ENCODE measurements at regions not wholly inside any gene's neighbourhood (a gene's known extent, or its start where the extent isn't known, plus 50 kb on each side); places are given as distances from the start of the nearest gene placed in this dataset.

DNA sequence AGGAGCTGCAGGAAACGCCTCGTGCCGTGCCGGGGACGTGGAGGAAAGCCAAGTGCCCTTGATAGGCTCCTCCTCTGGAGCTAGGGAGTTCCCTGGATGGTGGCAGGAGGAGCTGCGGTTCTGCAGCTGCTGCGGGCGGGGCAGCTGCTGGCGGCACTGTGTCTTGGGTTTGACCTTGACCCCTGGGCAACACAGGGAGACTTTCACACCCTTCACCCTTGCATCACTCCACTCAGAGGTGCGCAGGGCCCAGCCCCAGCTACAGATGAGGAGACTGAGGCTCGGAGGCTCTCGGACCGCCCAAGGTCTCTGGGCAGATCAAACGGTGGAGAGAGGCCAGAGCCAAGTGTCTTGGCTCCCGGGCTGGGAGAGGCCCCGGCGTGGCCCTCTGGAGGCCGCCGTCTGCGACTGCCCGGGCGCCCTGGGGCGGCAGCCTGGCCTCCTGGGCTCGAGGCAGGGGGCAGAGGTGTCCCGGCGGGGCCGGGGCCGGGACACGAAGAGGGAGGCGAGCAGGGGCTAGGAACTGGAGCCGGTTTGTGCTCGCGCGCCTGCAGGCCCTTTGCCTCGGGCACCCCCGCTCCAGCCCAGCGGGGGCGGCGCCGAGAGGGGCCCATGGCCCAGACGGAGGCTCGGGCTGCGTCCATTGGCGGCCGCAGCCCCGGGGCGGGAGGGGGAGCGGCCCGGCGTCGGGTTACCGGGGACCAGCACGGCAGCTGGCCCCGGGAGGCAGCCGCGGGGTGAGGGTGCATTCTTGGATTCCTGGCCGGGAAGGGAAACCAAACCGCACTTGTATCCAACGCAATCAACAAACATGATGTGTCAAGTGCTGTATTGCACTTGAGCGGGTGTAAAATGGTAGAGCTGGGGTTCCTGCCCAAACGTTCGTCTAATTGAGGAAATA lies 129.6 kb upstream of the SLC1A4 start (continued):
- TF ChIP-seq, protein P1, sequence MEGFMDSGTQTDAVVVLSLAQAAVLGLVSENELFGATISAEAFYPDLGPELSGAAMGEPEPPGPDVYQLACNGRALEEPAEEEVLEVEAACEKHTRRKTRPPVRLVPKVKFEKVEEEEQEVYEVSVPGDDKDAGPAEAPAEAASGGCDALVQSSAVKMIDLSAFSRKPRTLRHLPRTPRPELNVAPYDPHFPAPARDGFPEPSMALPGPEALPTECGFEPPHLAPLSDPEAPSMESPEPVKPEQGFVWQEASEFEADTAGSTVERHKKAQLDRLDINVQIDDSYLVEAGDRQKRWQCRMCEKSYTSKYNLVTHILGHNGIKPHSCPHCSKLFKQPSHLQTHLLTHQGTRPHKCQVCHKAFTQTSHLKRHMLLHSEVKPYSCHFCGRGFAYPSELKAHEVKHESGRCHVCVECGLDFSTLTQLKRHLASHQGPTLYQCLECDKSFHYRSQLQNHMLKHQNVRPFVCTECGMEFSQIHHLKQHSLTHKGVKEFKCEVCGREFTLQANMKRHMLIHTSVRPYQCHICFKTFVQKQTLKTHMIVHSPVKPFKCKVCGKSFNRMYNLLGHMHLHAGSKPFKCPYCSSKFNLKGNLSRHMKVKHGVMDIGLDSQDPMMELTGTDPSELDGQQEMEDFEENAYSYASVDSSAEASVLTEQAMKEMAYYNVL (CRISPR knock-in tag; IDR thresholded peaks at IDR 0.05; ENCODE audit: borderline replicate concordance): no peak
- TF ChIP-seq GABPB1 (CRISPR knock-in tag; IDR thresholded peaks at IDR 0.05) (peak; percentile 52; the same call in 1 of the 2 replicates), ZNF430 (CRISPR knock-in tag; IDR thresholded peaks at IDR 0.05) (peak; percentile 63; the same call in 1 of the 2 replicates), CHCHD3 (CRISPR knock-in tag; IDR thresholded peaks at IDR 0.05) (no peak), FOXK1 (CRISPR knock-in tag; IDR thresholded peaks at IDR 0.05; ENCODE audit: borderline replicate concordance, low read depth) (no peak), ZNF775 (CRISPR knock-in tag; IDR thresholded peaks at IDR 0.05; ENCODE audit: borderline replicate concordance) (no peak), ZFP62 (CRISPR knock-in tag; IDR thresholded peaks at IDR 0.05) (no peak), SMARCC2 (IDR thresholded peaks at IDR 0.05) (no peak), HNRNPH1 (optimal IDR thresholded peaks at IDR 0.05; ENCODE audit: low read depth, low read length) (no peak), KMT2B (CRISPR knock-in tag; IDR thresholded peaks at IDR 0.05) (peak; percentile 15; the same call in 1 of the 2 replicates), MED8 (CRISPR knock-in tag; IDR thresholded peaks at IDR 0.05; ENCODE audit: insufficient replicate concordance) (no peak), BORCS8-MEF2B (CRISPR knock-in tag; IDR thresholded peaks at IDR 0.05) (no peak), GLI4 (CRISPR knock-in tag; IDR thresholded peaks at IDR 0.05; ENCODE audit: borderline replicate concordance) (no peak), ZNF205 (CRISPR knock-in tag; IDR thresholded peaks at IDR 0.05) (peak; percentile 45; the same call in 1 of the 2 replicates), ZKSCAN5 (CRISPR knock-in tag; IDR thresholded peaks at IDR 0.05) (no peak), RFX1 (IDR thresholded peaks at IDR 0.05) (no peak)
- TF ChIP-seq, protein P2, sequence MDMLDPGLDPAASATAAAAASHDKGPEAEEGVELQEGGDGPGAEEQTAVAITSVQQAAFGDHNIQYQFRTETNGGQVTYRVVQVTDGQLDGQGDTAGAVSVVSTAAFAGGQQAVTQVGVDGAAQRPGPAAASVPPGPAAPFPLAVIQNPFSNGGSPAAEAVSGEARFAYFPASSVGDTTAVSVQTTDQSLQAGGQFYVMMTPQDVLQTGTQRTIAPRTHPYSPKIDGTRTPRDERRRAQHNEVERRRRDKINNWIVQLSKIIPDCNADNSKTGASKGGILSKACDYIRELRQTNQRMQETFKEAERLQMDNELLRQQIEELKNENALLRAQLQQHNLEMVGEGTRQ (IDR thresholded peaks at IDR 0.05; ENCODE audit: low read depth, low read length): no peak
- TF ChIP-seq, protein P2 (CRISPR knock-in tag; IDR thresholded peaks at IDR 0.05; ENCODE audit: borderline replicate concordance): no peak
- TF ChIP-seq, protein P3, sequence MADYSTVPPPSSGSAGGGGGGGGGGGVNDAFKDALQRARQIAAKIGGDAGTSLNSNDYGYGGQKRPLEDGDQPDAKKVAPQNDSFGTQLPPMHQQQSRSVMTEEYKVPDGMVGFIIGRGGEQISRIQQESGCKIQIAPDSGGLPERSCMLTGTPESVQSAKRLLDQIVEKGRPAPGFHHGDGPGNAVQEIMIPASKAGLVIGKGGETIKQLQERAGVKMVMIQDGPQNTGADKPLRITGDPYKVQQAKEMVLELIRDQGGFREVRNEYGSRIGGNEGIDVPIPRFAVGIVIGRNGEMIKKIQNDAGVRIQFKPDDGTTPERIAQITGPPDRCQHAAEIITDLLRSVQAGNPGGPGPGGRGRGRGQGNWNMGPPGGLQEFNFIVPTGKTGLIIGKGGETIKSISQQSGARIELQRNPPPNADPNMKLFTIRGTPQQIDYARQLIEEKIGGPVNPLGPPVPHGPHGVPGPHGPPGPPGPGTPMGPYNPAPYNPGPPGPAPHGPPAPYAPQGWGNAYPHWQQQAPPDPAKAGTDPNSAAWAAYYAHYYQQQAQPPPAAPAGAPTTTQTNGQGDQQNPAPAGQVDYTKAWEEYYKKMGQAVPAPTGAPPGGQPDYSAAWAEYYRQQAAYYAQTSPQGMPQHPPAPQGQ (CRISPR knock-in tag; IDR thresholded peaks at IDR 0.05; ENCODE audit: borderline replicate concordance): no peak
- TF ChIP-seq, protein P4, sequence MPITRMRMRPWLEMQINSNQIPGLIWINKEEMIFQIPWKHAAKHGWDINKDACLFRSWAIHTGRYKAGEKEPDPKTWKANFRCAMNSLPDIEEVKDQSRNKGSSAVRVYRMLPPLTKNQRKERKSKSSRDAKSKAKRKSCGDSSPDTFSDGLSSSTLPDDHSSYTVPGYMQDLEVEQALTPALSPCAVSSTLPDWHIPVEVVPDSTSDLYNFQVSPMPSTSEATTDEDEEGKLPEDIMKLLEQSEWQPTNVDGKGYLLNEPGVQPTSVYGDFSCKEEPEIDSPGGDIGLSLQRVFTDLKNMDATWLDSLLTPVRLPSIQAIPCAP (CRISPR knock-in tag; IDR thresholded peaks at IDR 0.05; ENCODE audit: low read depth): no peak
- TF ChIP-seq, protein P5, sequence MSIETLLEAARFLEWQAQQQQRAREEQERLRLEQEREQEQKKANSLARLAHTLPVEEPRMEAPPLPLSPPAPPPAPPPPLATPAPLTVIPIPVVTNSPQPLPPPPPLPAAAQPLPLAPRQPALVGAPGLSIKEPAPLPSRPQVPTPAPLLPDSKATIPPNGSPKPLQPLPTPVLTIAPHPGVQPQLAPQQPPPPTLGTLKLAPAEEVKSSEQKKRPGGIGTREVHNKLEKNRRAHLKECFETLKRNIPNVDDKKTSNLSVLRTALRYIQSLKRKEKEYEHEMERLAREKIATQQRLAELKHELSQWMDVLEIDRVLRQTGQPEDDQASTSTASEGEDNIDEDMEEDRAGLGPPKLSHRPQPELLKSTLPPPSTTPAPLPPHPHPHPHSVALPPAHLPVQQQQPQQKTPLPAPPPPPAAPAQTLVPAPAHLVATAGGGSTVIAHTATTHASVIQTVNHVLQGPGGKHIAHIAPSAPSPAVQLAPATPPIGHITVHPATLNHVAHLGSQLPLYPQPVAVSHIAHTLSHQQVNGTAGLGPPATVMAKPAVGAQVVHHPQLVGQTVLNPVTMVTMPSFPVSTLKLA (IDR thresholded peaks at IDR 0.05): no peak

Measured in HepG2 (cell line).